Calu3 (cell line): ENCODE measurements at regions not wholly inside any gene's neighbourhood (a gene's known extent, or its start where the extent isn't known, plus 50 kb on each side); places are given as distances from the start of the nearest gene placed in this dataset.

Experiments
- BruUV-seq: library from RNA; stranded (reverse); fragments of 400-500 nt; replicated peaks from 2 replicates; lab custom pipeline; 2021; lab: Mats Ljungman, UMichigan
- CTCF ChIA-PET: fragments of 300-600 bp; sonication (Branson Sonifier 250); formaldehyde crosslinking; loops from one replicate; lab custom pipeline; 2022; ENCODE audit warnings: antibody characterized with exemption; lab: Charles Lee
- DNase-seq: peaks from one replicate; pipeline ENCODE4 v3.0.0; 2022
- H3K27ac Mint-ChIP-seq: one replicate; pipeline ENCODE4 v1.8.0; 2022; ENCODE audit warnings: mixed read lengths; ENCODE audit not compliant: unreplicated experiment
- H3K27me3 Mint-ChIP-seq: one replicate; pipeline ENCODE4 v1.8.0; 2022; ENCODE audit warnings: mixed read lengths; ENCODE audit not compliant: unreplicated experiment
- H3K36me3 Mint-ChIP-seq: one replicate; pipeline ENCODE4 v1.8.0; 2022; ENCODE audit warnings: mild to moderate bottlenecking, moderate library complexity, mixed read lengths; ENCODE audit not compliant: insufficient read depth, unreplicated experiment
- H3K4me1 Mint-ChIP-seq: one replicate; pipeline ENCODE4 v1.8.0; 2022; ENCODE audit warnings: mild to moderate bottlenecking, low read depth, mixed read lengths; ENCODE audit not compliant: unreplicated experiment
- H3K4me3 Mint-ChIP-seq: one replicate; pipeline ENCODE4 v1.8.0; 2022; ENCODE audit warnings: mild to moderate bottlenecking, low read depth, moderate library complexity, mixed read lengths; ENCODE audit not compliant: unreplicated experiment
- H3K9me3 Mint-ChIP-seq: one replicate; pipeline ENCODE4 v1.8.0; 2022; ENCODE audit warnings: low read depth, mixed read lengths; ENCODE audit not compliant: unreplicated experiment
- CTCF ChIP-seq: fragments of 200-600 bp; IDR thresholded peaks from one replicate; pipeline ENCODE4 v1.8.0; 2022; ENCODE audit warnings: antibody characterized with exemption; ENCODE audit not compliant: unreplicated experiment
- intact Hi-C: fragments of 100-400 bp; cut with micrococcal nuclease; formaldehyde crosslinking; loops from one replicate; pipeline ENCODE4 v1.10.0; 2022; ENCODE audit not compliant: unreplicated experiment

GRCh38 chr3:105022813-105023212 is 343.9 kb upstream of the ALCAM start:
- no TSS peak for BruUV-seq
- CTCF ChIA-PET = no interaction called here
- Mint-ChIP-seq H3K4me1 (no peaks in the 10 kb centered on the region), H3K9me3 (peaks cover 3% of the 10 kb centered on the region), H3K27ac (no peak overlapping the region), H3K27me3 (no peaks in the 10 kb centered on the region), H3K36me3 (no peaks in the 10 kb centered on the region), H3K4me3 (no peak overlapping the region)
- intact Hi-C loops = no loop called here
- no peak for TF ChIP-seq CTCF
- DNase-seq = no peak

GRCh38 chr3:105030211-105030610 is 336.5 kb upstream of the ALCAM start:
- H3K27me3 Mint-ChIP-seq = no peaks in the 10 kb centered on the region
- DNase-seq = no peak
- no peaks in the 10 kb centered on the region for H3K9me3 Mint-ChIP-seq
- H3K27ac Mint-ChIP-seq = no peak overlapping the region
- no peak for TF ChIP-seq CTCF
- no peaks in the 10 kb centered on the region for H3K4me1 Mint-ChIP-seq
- no peaks in the 10 kb centered on the region for H3K36me3 Mint-ChIP-seq
- no peak overlapping the region for H3K4me3 Mint-ChIP-seq
- intact Hi-C loops = no loop called here
- CTCF ChIA-PET = no interaction called here
- no TSS peak for BruUV-seq

- Mint-ChIP-seq H3K27ac (no peak overlapping the region), H3K4me1 (no peaks in the 10 kb centered on the region), H3K4me3 (no peak overlapping the region), H3K36me3 (no peaks in the 10 kb centered on the region), H3K9me3 (no peaks in the 10 kb centered on the region), H3K27me3 (no peaks in the 10 kb centered on the region)
- TF ChIP-seq CTCF = no peak
- CTCF ChIA-PET = no interaction called here
- intact Hi-C loops = no loop called here
- no peak for DNase-seq
- BruUV-seq = no TSS peak
Observed at GRCh38 chr3:105032541-105032940, 334.2 kb upstream of the ALCAM start.

- TF ChIP-seq CTCF = no peak
- no peaks in the 10 kb centered on the region for H3K27me3 Mint-ChIP-seq
- H3K4me1 Mint-ChIP-seq = no peaks in the 10 kb centered on the region
- no peak overlapping the region for H3K27ac Mint-ChIP-seq
- intact Hi-C loops = no loop called here
- BruUV-seq = no TSS peak
- CTCF ChIA-PET = no interaction called here
- no peak overlapping the region for H3K4me3 Mint-ChIP-seq
- no peaks in the 10 kb centered on the region for H3K9me3 Mint-ChIP-seq
- DNase-seq = no peak
- H3K36me3 Mint-ChIP-seq = no peaks in the 10 kb centered on the region
Observed at GRCh38 chr3:105033081-105033480, 333.6 kb upstream of the ALCAM start.
